ENCODE measurements at regions not wholly inside any gene's neighbourhood (a gene's known extent, or its start where the extent isn't known, plus 50 kb on each side); places are given as distances from the start of the nearest gene placed in this dataset.

GRCh38 chr15:70297465-70298058, 199.8 kb upstream of the TLE3 start:
- no peaks in the 10 kb centered on the region for H3K4me1 ChIP-seq (ENCODE audit: control insufficient read depth in 1 of 2, insufficient read depth in 2 of 2, low read length in 2 of 2)
- H3K9me3 ChIP-seq (ENCODE audit: control insufficient read depth in 1 of 2, insufficient read depth in 1 of 2, low read depth in 1 of 2, low read length in 2 of 2), result no peaks in the 10 kb centered on the region
- no peaks in the 10 kb centered on the region for H3K36me3 ChIP-seq (ENCODE audit: control insufficient read depth in 1 of 2, insufficient read depth in 2 of 2, low read length in 2 of 2)
- no peaks in the 10 kb centered on the region for H4K20me1 ChIP-seq (ENCODE audit: insufficient read depth)
- no peaks in the 10 kb centered on the region for H3K9me2 ChIP-seq (ENCODE audit: insufficient read depth)
- H2AFZ ChIP-seq (ENCODE audit: low read depth, low read length, poor library complexity, severe bottlenecking), result no peak overlapping the region
- no TSS peak for BruUV-seq (replicated peaks)
- RAD21 ChIA-PET (ENCODE audit: low non-redundant PET in 1 of 2, low total read pairs in 2 of 2, uncharacterized antibody in 2 of 2, unreplicated experiment in 2 of 2), result no interaction called here
- POLR2A ChIA-PET, result interaction anchor here (0.6 kb wide), 1 partner anchor 11 kb away, joined by 3 read pairs; no protein-coding TSS in a partner anchor
- H3K27ac ChIP-seq (ENCODE audit: low read depth, low read length), result no peak overlapping the region
- CTCF ChIA-PET, result no interaction called here
- no peak overlapping the region for H3K4me3 ChIP-seq (replicated peaks in 1 of 2; ENCODE audit: low read depth in 1 of 2, low read length in 2 of 2)
- intact Hi-C loops (cut with micrococcal nuclease), result no loop called here
- no peak for DNase-seq (ENCODE audit: low read depth, low spot score)
- ATAC-seq, result no peak
- no peak overlapping the region for H3K4me2 ChIP-seq (ENCODE audit: low read length)
- no peak for TF ChIP-seq YY1 (IDR thresholded peaks at IDR 0.05; ENCODE audit: extremely low read depth, insufficient replicate concordance, low read depth, low read length)
- TF ChIP-seq POLR2AphosphoS5 (IDR thresholded peaks at IDR 0.05; ENCODE audit: low read depth, low read length), result no peak
- TF ChIP-seq JUND (IDR thresholded peaks at IDR 0.05), result no peak
- no peak for TF ChIP-seq ATF3 (IDR thresholded peaks at IDR 0.05)
- TF ChIP-seq EZH2phosphoT487 (IDR thresholded peaks at IDR 0.05; ENCODE audit: borderline replicate concordance), result no peak
- no peak for TF ChIP-seq SRF (IDR thresholded peaks at IDR 0.05; ENCODE audit: low read depth)
- H3K27me3 ChIP-seq (ENCODE audit: insufficient read depth, low read length), result no peaks in the 10 kb centered on the region
- no peak overlapping the region for H3K9ac ChIP-seq (ENCODE audit: low read length)
- no peaks in the 10 kb centered on the region for H3K79me2 ChIP-seq (ENCODE audit: insufficient read depth, low read length)

GRCh38 chr15:70294731-70295305, 197.1 kb upstream of the TLE3 start:
- ATAC-seq, result no peak
- no TSS peak for BruUV-seq (replicated peaks)
- Histone ChIP-seq H4K20me1 (ENCODE audit: insufficient read depth) (no peaks in the 10 kb centered on the region), H3K9me2 (ENCODE audit: insufficient read depth) (no peaks in the 10 kb centered on the region), H3K9ac (ENCODE audit: low read length) (no peak overlapping the region), H3K4me1 (ENCODE audit: control insufficient read depth in 1 of 2, insufficient read depth in 2 of 2, low read length in 2 of 2) (peaks cover 0 to 2% of the 10 kb centered on the region in 2 experiments; a peak in 1 of 4 replicates), H3K9me3 (ENCODE audit: control insufficient read depth in 1 of 2, insufficient read depth in 1 of 2, low read depth in 1 of 2, low read length in 2 of 2) (no peaks in the 10 kb centered on the region), H2AFZ (ENCODE audit: low read depth, low read length, poor library complexity, severe bottlenecking) (no peak overlapping the region), H3K4me3 (replicated peaks in 1 of 2; ENCODE audit: low read depth in 1 of 2, low read length in 2 of 2) (no peak overlapping the region), H3K27ac (ENCODE audit: low read depth, low read length) (no peak overlapping the region), H3K27me3 (ENCODE audit: insufficient read depth, low read length) (no peaks in the 10 kb centered on the region), H3K4me2 (ENCODE audit: low read length) (no peak overlapping the region), H3K36me3 (ENCODE audit: control insufficient read depth in 1 of 2, insufficient read depth in 2 of 2, low read length in 2 of 2) (no peaks in the 10 kb centered on the region), H3K79me2 (ENCODE audit: insufficient read depth, low read length) (no peaks in the 10 kb centered on the region)
- TF ChIP-seq ZFX (IDR thresholded peaks at IDR 0.05) (no peak), JUND (IDR thresholded peaks at IDR 0.05) (no peak), SIN3A (IDR thresholded peaks at IDR 0.05; ENCODE audit: low read depth) (no peak), ZNF274 (IDR thresholded peaks at IDR 0.05; ENCODE audit: low read depth, low read length) (no peak), TCF7L2 (IDR thresholded peaks at IDR 0.05; ENCODE audit: borderline replicate concordance, extremely low read depth, insufficient read depth, insufficient read length) (no peak), MAX (IDR thresholded peaks at IDR 0.05) (no peak), FOSL1 (IDR thresholded peaks at IDR 0.05; ENCODE audit: low read depth) (no peak), ATF3 (IDR thresholded peaks at IDR 0.05) (no peak), CEBPB (IDR thresholded peaks at IDR 0.05; ENCODE audit: low read depth) (no peak), SP1 (IDR thresholded peaks at IDR 0.05; ENCODE audit: low read depth) (no peak), POLR2AphosphoS5 (IDR thresholded peaks at IDR 0.05; ENCODE audit: low read depth, low read length) (no peak), RAD21 (IDR thresholded peaks at IDR 0.05; ENCODE audit: low read depth) (no peak), EZH2phosphoT487 (IDR thresholded peaks at IDR 0.05; ENCODE audit: borderline replicate concordance) (no peak), CBX3 (IDR thresholded peaks at IDR 0.05; ENCODE audit: low read depth) (no peak), EZH2 (IDR thresholded peaks at IDR 0.05) (no peak), SRF (IDR thresholded peaks at IDR 0.05; ENCODE audit: low read depth) (no peak), EGR1 (IDR thresholded peaks at IDR 0.05; ENCODE audit: low read depth) (no peak), ELF1 (IDR thresholded peaks at IDR 0.05; ENCODE audit: borderline replicate concordance, low read depth) (no peak)
- no peak for DNase-seq (ENCODE audit: low read depth, low spot score)
- ChIA-PET RAD21 (ENCODE audit: low non-redundant PET in 1 of 2, low total read pairs in 2 of 2, uncharacterized antibody in 2 of 2, unreplicated experiment in 2 of 2) (no interaction called here), POLR2A (no interaction called here), CTCF (no interaction called here)
- intact Hi-C loops (cut with micrococcal nuclease), result no loop called here
